ENCODE measurements at regions not wholly inside any gene's neighbourhood (a gene's known extent, or its start where the extent isn't known, plus 50 kb on each side); places are given as distances from the start of the nearest gene placed in this dataset.

- H3K36me3 ChIP-seq (ENCODE audit: insufficient read depth, low read length) = no peaks in the 10 kb centered on the region
- no peak overlapping the region for H3K4me3 ChIP-seq (ENCODE audit: low read depth in 1 of 2, low read length in 2 of 2)
- peaks cover 16% of the 10 kb centered on the region for H3K4me1 ChIP-seq (ENCODE audit: insufficient read depth, low read length)
- H3K9ac ChIP-seq (ENCODE audit: low read length) = no peak overlapping the region
- H3K27me3 ChIP-seq (ENCODE audit: control insufficient read depth in 1 of 2, insufficient read depth in 2 of 2, low read length in 2 of 2) = no peaks in the 10 kb centered on the region
- H3K9me3 ChIP-seq (ENCODE audit: low read length) = no peaks in the 10 kb centered on the region
- no peak overlapping the region for H3K27ac ChIP-seq (ENCODE audit: low read depth, low read length)
These were observed 241.3 kb upstream of the IRS2 start for GRCh38 chr13:110027470-110028240.

- Histone ChIP-seq H3K27me3 (ENCODE audit: control insufficient read depth in 1 of 2, insufficient read depth in 2 of 2, low read length in 2 of 2) (no peaks in the 10 kb centered on the region), H3K4me3 (ENCODE audit: low read depth in 1 of 2, low read length in 2 of 2) (no peak overlapping the region), H3K27ac (ENCODE audit: low read depth, low read length) (peak overlapping the region; percentile 88), H3K9me3 (ENCODE audit: low read length) (no peaks in the 10 kb centered on the region), H3K4me1 (ENCODE audit: insufficient read depth, low read length) (peaks cover 16% of the 10 kb centered on the region), H3K36me3 (ENCODE audit: insufficient read depth, low read length) (no peaks in the 10 kb centered on the region), H3K9ac (ENCODE audit: low read length) (no peak overlapping the region)
These were observed 238.2 kb upstream of the IRS2 start for GRCh38 chr13:110024645-110024980.

DNA sequence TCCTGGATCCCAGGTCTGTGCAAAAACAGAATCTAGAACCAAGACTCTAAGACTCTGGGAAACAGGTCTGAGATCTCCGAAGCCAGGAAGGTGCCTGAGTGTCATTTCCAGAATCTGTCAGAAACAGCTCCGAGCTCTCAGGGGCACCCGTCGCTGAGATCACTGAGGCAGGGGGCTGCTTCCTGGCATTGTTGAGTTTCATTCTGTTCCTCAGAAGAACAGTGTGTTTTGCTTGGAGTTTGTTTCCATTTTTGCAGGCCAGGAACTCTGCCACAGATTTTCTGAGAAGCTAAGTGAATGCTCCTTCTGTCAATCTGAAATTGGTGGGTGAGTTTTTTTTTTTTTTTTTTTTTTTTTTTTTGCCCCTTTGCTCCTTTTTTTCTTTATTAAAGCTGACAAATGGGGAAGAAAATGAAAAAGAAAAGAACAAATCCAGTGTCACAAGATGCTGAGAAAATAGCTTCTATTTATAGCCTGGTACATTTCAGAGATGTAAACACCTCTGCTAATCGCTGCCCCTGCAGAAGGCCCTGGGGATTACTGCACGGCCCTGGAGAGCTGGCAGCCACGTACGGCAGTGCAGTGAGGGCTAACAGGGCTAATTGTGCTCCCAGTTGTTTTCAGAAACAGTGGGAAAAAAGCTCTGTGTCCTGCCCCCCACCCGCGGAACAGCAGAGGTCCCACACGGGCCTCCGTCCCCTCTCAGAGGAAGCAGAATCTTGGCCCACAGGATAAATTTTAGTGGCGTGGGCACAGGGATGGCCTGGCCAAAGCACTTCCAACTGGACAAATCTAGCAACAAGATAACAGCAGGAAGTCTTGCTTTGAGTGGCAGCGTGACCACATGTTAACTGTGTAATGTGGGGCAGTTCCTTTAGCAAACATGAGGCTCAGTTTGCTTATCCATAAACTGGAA is 237.6 kb upstream of the IRS2 start:
- Histone ChIP-seq H3K4me1 (ENCODE audit: insufficient read depth, low read length) (peaks cover 16% of the 10 kb centered on the region), H3K27ac (ENCODE audit: low read depth, low read length) (peak overlapping the region; percentile 88), H3K4me3 (ENCODE audit: low read depth in 1 of 2, low read length in 2 of 2) (no peak overlapping the region), H3K9ac (ENCODE audit: low read length) (no peak overlapping the region), H3K27me3 (ENCODE audit: control insufficient read depth in 1 of 2, insufficient read depth in 2 of 2, low read length in 2 of 2) (no peaks in the 10 kb centered on the region), H3K36me3 (ENCODE audit: insufficient read depth, low read length) (no peaks in the 10 kb centered on the region), H3K9me3 (ENCODE audit: low read length) (no peaks in the 10 kb centered on the region)

DNA sequence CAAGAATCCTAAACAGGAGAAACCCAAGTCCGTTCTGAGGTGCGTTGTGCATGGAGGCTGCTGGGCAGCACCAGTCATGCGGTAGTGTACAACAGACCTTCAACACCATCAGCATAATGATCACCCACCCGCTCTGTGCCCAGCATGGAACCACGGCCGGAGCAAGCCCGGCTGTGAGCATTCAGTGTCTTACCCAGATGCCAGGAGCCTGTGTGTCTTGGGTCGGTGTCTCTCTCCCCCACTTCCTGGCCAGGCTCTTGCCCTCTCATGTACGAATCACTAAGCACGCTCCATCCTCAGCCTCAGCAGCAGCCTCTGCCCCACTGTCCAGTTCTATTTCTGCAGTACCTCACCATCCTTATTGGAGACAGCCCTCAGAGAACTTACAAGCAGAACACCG is 231.6 kb upstream of the IRS2 start:
- no peaks in the 10 kb centered on the region for H3K36me3 ChIP-seq (ENCODE audit: insufficient read depth, low read length)
- H3K4me3 ChIP-seq (ENCODE audit: low read depth in 1 of 2, low read length in 2 of 2) = no peak overlapping the region
- no peaks in the 10 kb centered on the region for H3K9me3 ChIP-seq (ENCODE audit: low read length)
- H3K27ac ChIP-seq (ENCODE audit: low read depth, low read length) = no peak overlapping the region
- H3K9ac ChIP-seq (ENCODE audit: low read length) = no peak overlapping the region
- H3K4me1 ChIP-seq (ENCODE audit: insufficient read depth, low read length) = peaks cover 6% of the 10 kb centered on the region
- H3K27me3 ChIP-seq (ENCODE audit: control insufficient read depth in 1 of 2, insufficient read depth in 2 of 2, low read length in 2 of 2) = no peaks in the 10 kb centered on the region

DNA sequence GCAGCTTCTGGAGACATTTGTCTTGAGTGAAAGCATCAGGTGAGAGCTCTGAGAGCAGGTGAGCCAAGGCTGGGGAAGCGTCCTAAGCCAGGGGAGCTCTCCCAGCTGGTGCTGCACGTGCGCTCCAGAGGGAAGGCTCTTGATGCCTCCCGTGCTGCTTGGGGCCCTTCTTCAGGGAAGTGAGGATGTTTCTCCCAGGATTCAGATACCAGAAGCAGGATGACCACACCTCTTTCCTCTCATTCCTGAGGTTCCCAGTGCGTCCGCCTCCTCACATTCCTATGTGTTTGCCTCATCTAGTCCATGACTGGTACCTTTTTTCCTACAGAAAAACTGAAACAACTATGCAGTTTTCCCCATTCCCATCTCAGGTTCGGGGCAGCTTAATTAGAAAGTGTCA is 231.0 kb upstream of the IRS2 start:
- Histone ChIP-seq H3K4me1 (ENCODE audit: insufficient read depth, low read length) (peaks cover 5% of the 10 kb centered on the region), H3K36me3 (ENCODE audit: insufficient read depth, low read length) (no peaks in the 10 kb centered on the region), H3K27me3 (ENCODE audit: control insufficient read depth in 1 of 2, insufficient read depth in 2 of 2, low read length in 2 of 2) (no peaks in the 10 kb centered on the region), H3K9me3 (ENCODE audit: low read length) (no peaks in the 10 kb centered on the region), H3K9ac (ENCODE audit: low read length) (no peak overlapping the region), H3K27ac (ENCODE audit: low read depth, low read length) (no peak overlapping the region), H3K4me3 (ENCODE audit: low read depth in 1 of 2, low read length in 2 of 2) (no peak overlapping the region)

DNA sequence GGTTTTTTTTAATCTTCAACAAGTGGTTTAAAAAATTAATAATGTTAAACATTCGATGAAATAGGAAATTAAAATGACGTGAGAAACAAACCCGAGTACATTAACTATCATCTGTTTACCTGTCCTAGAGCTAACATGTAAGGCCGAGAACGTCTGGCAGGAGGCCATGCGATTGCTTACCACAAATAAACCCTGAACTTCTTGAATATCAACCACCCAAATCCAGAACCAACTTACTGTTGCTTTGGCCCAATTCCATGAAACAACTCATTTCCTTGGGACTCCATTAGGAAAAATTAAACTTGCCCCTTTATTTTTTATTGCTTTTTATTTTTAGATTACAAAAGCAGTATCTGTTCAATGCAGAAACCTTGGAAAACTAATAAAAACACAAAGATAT is 228.9 kb upstream of the IRS2 start:
- Histone ChIP-seq H3K27ac (ENCODE audit: low read depth, low read length) (no peak overlapping the region), H3K9me3 (ENCODE audit: low read length) (no peaks in the 10 kb centered on the region), H3K36me3 (ENCODE audit: insufficient read depth, low read length) (no peaks in the 10 kb centered on the region), H3K4me3 (ENCODE audit: low read depth in 1 of 2, low read length in 2 of 2) (no peak overlapping the region), H3K4me1 (ENCODE audit: insufficient read depth, low read length) (peaks cover 5% of the 10 kb centered on the region), H3K27me3 (ENCODE audit: control insufficient read depth in 1 of 2, insufficient read depth in 2 of 2, low read length in 2 of 2) (no peaks in the 10 kb centered on the region), H3K9ac (ENCODE audit: low read length) (no peak overlapping the region)

DNA sequence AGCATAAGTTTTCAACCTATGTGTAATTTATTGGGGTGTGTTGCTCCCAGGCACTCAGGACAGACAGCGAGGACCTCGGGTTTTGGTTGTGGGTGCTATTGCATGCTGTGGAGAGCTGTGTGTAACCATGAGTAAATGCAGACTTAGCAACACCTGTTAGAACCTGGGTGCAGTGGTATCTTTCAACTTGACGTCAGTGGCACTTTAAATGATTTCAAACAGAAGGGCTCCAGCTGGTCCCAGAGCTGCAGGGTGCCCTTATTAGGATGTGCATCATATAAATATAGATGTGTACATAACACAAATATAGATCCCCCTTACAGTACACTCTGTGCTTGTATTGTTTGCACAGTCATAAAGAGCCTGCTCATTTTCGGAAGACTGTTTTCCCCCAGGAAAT is 228.3 kb upstream of the IRS2 start:
- no peak overlapping the region for H3K9ac ChIP-seq (ENCODE audit: low read length)
- peaks cover 5% of the 10 kb centered on the region for H3K4me1 ChIP-seq (ENCODE audit: insufficient read depth, low read length)
- no peak overlapping the region for H3K27ac ChIP-seq (ENCODE audit: low read depth, low read length)
- no peaks in the 10 kb centered on the region for H3K9me3 ChIP-seq (ENCODE audit: low read length)
- H3K4me3 ChIP-seq (ENCODE audit: low read depth in 1 of 2, low read length in 2 of 2) = no peak overlapping the region
- no peaks in the 10 kb centered on the region for H3K36me3 ChIP-seq (ENCODE audit: insufficient read depth, low read length)
- no peaks in the 10 kb centered on the region for H3K27me3 ChIP-seq (ENCODE audit: control insufficient read depth in 1 of 2, insufficient read depth in 2 of 2, low read length in 2 of 2)

GRCh38 chr13:110012102-110012739 is 225.8 kb upstream of the IRS2 start:
- Histone ChIP-seq H3K4me1 (ENCODE audit: insufficient read depth, low read length) (peaks cover 5% of the 10 kb centered on the region), H3K27me3 (ENCODE audit: control insufficient read depth in 1 of 2, insufficient read depth in 2 of 2, low read length in 2 of 2) (no peaks in the 10 kb centered on the region), H3K9ac (ENCODE audit: low read length) (no peak overlapping the region), H3K4me3 (ENCODE audit: low read depth in 1 of 2, low read length in 2 of 2) (no peak overlapping the region), H3K36me3 (ENCODE audit: insufficient read depth, low read length) (no peaks in the 10 kb centered on the region), H3K9me3 (ENCODE audit: low read length) (no peaks in the 10 kb centered on the region), H3K27ac (ENCODE audit: low read depth, low read length) (no peak overlapping the region)

DNA sequence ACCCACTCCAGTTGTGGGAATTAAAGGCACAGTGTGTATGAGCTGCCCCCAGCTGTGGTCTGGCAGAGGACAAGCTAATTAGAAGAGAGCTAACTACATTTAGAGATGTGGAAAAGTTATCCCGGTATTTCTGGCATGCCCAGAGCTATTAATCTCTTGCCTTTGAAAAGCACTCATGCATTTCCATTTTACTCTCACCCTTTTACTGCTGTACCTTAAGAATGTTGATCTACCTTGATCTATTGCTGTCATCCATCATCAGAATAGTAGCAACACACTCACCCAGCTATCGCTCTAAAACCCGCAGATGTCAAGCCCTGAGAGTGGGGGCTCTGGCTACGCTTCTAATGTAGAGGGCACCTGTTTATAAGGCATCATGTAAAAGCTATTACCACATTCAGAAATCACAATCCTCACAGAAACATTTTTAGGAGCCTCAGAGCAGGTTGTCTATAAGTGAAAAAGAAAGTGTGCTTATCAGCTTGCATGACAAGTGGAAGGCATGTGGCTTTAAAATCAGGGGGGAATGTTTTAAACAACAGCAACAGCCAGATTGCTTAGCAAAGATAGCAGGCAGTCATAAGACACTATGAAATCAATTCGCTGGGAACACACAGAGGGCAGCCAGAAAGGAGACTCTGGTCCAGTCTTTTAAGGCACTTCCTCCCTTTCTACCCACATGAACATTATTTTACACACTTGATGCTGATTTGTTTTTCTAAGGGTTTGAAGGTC is 224.2 kb upstream of the IRS2 start:
- H3K9me3 ChIP-seq (ENCODE audit: low read length) = no peaks in the 10 kb centered on the region
- no peak overlapping the region for H3K4me3 ChIP-seq (ENCODE audit: low read depth in 1 of 2, low read length in 2 of 2)
- peaks cover 15% of the 10 kb centered on the region for H3K4me1 ChIP-seq (ENCODE audit: insufficient read depth, low read length)
- H3K27ac ChIP-seq (ENCODE audit: low read depth, low read length) = no peak overlapping the region
- no peaks in the 10 kb centered on the region for H3K36me3 ChIP-seq (ENCODE audit: insufficient read depth, low read length)
- no peak overlapping the region for H3K9ac ChIP-seq (ENCODE audit: low read length)
- H3K27me3 ChIP-seq (ENCODE audit: control insufficient read depth in 1 of 2, insufficient read depth in 2 of 2, low read length in 2 of 2) = no peaks in the 10 kb centered on the region

GRCh38 chr13:110008816-110009215 is 222.4 kb upstream of the IRS2 start:
- no peaks in the 10 kb centered on the region for H3K9me3 ChIP-seq (ENCODE audit: low read length)
- no peak overlapping the region for H3K4me3 ChIP-seq (ENCODE audit: low read depth in 1 of 2, low read length in 2 of 2)
- H3K9ac ChIP-seq (ENCODE audit: low read length) = no peak overlapping the region
- no peaks in the 10 kb centered on the region for H3K27me3 ChIP-seq (ENCODE audit: control insufficient read depth in 1 of 2, insufficient read depth in 2 of 2, low read length in 2 of 2)
- peaks cover 10% of the 10 kb centered on the region for H3K4me1 ChIP-seq (ENCODE audit: insufficient read depth, low read length)
- no peak overlapping the region for H3K27ac ChIP-seq (ENCODE audit: low read depth, low read length)
- no peaks in the 10 kb centered on the region for H3K36me3 ChIP-seq (ENCODE audit: insufficient read depth, low read length)

- Histone ChIP-seq H3K9ac (ENCODE audit: low read length) (no peak overlapping the region), H3K4me3 (ENCODE audit: low read depth in 1 of 2, low read length in 2 of 2) (no peak overlapping the region), H3K27ac (ENCODE audit: low read depth, low read length) (no peak overlapping the region), H3K4me1 (ENCODE audit: insufficient read depth, low read length) (peaks cover 10% of the 10 kb centered on the region), H3K9me3 (ENCODE audit: low read length) (no peaks in the 10 kb centered on the region), H3K36me3 (ENCODE audit: insufficient read depth, low read length) (no peaks in the 10 kb centered on the region), H3K27me3 (ENCODE audit: control insufficient read depth in 1 of 2, insufficient read depth in 2 of 2, low read length in 2 of 2) (no peaks in the 10 kb centered on the region)
These were observed 219.9 kb upstream of the IRS2 start for GRCh38 chr13:110006304-110006703.
